ENCODE measurements at regions not wholly inside any gene's neighbourhood (a gene's known extent, or its start where the extent isn't known, plus 50 kb on each side); places are given as distances from the start of the nearest gene placed in this dataset.

- FAIRE-seq (no peak), DNase-seq (ENCODE audit: low spot score) (no peak), ATAC-seq (no peak)
- H3K4me1 ChIP-seq (ENCODE audit: insufficient read depth, low read length), result peaks cover 34% of the 10 kb centered on the region
- BruUV-seq (replicated peaks), result no TSS peak
- in situ Hi-C loops (cut with HindIII; ENCODE audit: extremely low pct_ligation_motif_present, low pct_unique_long_range_greater_than_20kb), result no loop called here
- H3K4me2 ChIP-seq (ENCODE audit: low read depth, low read length), result no peak overlapping the region
- no peak overlapping the region for H3K27ac ChIP-seq (ENCODE audit: extremely low read length, insufficient read depth, low read length)
- no peak overlapping the region for H2AFZ ChIP-seq (ENCODE audit: low read length)
- H3K4me3 ChIP-seq (replicated peaks in 1 of 3; ENCODE audit: insufficient read depth in 1 of 3, low read depth in 2 of 3, low read length in 3 of 3), result no peak overlapping the region
- POLR2A ChIA-PET, result interaction anchor here (1.4 kb wide), 1 partner anchor 52 kb away, joined by 5 read pairs; no protein-coding TSS in a partner anchor
- TF ChIP-seq PCBP1 (IDR thresholded peaks at IDR 0.05; ENCODE audit: borderline replicate concordance, low read depth, low read length), result no peak
- TF ChIP-seq ZNF484 (CRISPR knock-in tag; IDR thresholded peaks at IDR 0.05; ENCODE audit: borderline replicate concordance, low read depth), result no peak
- TF ChIP-seq HNF1B (CRISPR knock-in tag; IDR thresholded peaks at IDR 0.05), result no peak
- no peak for TF ChIP-seq FOXK1 (CRISPR knock-in tag; IDR thresholded peaks at IDR 0.05; ENCODE audit: borderline replicate concordance, low read depth)
- TF ChIP-seq ZNF678 (CRISPR knock-in tag; IDR thresholded peaks at IDR 0.05), result no peak
- no peak for TF ChIP-seq ZNF501 (CRISPR knock-in tag; IDR thresholded peaks at IDR 0.05)
- no peak for TF ChIP-seq ZNF737 (CRISPR knock-in tag; IDR thresholded peaks at IDR 0.05; ENCODE audit: borderline replicate concordance)
- TF ChIP-seq XBP1 (CRISPR knock-in tag; IDR thresholded peaks at IDR 0.05), result no peak
- TF ChIP-seq, protein P1, sequence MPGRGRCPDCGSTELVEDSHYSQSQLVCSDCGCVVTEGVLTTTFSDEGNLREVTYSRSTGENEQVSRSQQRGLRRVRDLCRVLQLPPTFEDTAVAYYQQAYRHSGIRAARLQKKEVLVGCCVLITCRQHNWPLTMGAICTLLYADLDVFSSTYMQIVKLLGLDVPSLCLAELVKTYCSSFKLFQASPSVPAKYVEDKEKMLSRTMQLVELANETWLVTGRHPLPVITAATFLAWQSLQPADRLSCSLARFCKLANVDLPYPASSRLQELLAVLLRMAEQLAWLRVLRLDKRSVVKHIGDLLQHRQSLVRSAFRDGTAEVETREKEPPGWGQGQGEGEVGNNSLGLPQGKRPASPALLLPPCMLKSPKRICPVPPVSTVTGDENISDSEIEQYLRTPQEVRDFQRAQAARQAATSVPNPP (CRISPR knock-in tag; IDR thresholded peaks at IDR 0.05), result no peak
- TF ChIP-seq FOXJ3 (CRISPR knock-in tag; IDR thresholded peaks at IDR 0.05; ENCODE audit: borderline replicate concordance), result no peak
- TF ChIP-seq MEIS2 (CRISPR knock-in tag; IDR thresholded peaks at IDR 0.05), result no peak
- no peak for TF ChIP-seq ZNF343 (CRISPR knock-in tag; IDR thresholded peaks at IDR 0.05)
- no peak for TF ChIP-seq GLMP (CRISPR knock-in tag; IDR thresholded peaks at IDR 0.05; ENCODE audit: borderline replicate concordance)
- TF ChIP-seq, protein P2, sequence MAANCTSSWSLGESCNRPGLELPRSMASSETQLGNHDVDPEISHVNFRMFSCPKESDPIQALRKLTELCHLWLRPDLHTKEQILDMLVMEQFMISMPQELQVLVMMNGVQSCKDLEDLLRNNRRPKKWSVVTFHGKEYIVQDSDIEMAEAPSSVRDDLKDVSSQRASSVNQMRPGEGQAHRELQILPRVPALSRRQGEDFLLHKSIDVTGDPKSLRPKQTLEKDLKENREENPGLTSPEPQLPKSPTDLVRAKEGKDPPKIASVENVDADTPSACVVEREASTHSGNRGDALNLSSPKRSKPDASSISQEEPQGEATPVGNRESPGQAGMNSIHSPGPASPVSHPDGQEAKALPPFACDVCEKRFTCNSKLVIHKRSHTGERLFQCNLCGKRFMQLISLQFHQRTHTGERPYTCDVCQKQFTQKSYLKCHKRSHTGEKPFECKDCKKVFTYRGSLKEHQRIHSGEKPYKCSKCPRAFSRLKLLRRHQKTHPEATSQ (CRISPR knock-in tag; IDR thresholded peaks at IDR 0.05; ENCODE audit: borderline replicate concordance), result no peak
- TF ChIP-seq, protein P3, sequence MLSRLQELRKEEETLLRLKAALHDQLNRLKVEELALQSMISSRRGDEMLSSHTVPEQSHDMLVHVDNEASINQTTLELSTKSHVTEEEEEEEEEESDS (CRISPR knock-in tag; IDR thresholded peaks at IDR 0.05; ENCODE audit: borderline replicate concordance), result no peak
- no peaks in the 10 kb centered on the region for H3K79me2 ChIP-seq (ENCODE audit: insufficient read depth, low read length)
- CTCF ChIA-PET (ENCODE audit: low intra/inter-chr PET ratio, low total read pairs), result no interaction called here
- H3K9ac ChIP-seq (ENCODE audit: insufficient read depth, low read depth, low read length), result no peak overlapping the region
- intact Hi-C loops (cut with micrococcal nuclease; ENCODE audit: unreplicated experiment), result no loop called here
- H3K36me3 ChIP-seq (replicated peaks in 1 of 2; ENCODE audit: control insufficient read depth in 1 of 2, insufficient read depth in 2 of 2, low read length in 2 of 2), result no peaks in the 10 kb centered on the region
- WGBS (ENCODE audit: low lambda C conversion rate), result 58% methylated on average over 5 of the region's 5 CpGs
- no peaks in the 10 kb centered on the region for H3K9me3 ChIP-seq (ENCODE audit: low read length)
- H4K20me1 ChIP-seq (ENCODE audit: insufficient read depth, low read length), result no peaks in the 10 kb centered on the region
- no peaks in the 10 kb centered on the region for H3K27me3 ChIP-seq (ENCODE audit: control insufficient read depth in 1 of 2, insufficient read depth in 2 of 2, low read length in 2 of 2)
These were observed 83.4 kb upstream of the NEDD9 start for GRCh38 chr6:11315743-11316437.

Data from HepG2 (cell line).